ENCODE measurements at regions not wholly inside any gene's neighbourhood (a gene's known extent, or its start where the extent isn't known, plus 50 kb on each side); places are given as distances from the start of the nearest gene placed in this dataset.
"Not testable (repeated sequence)": the region's sequence is repeated elsewhere in the genome, so short reads cannot be mapped to it uniquely, and the experiment has no call there.

DNA sequence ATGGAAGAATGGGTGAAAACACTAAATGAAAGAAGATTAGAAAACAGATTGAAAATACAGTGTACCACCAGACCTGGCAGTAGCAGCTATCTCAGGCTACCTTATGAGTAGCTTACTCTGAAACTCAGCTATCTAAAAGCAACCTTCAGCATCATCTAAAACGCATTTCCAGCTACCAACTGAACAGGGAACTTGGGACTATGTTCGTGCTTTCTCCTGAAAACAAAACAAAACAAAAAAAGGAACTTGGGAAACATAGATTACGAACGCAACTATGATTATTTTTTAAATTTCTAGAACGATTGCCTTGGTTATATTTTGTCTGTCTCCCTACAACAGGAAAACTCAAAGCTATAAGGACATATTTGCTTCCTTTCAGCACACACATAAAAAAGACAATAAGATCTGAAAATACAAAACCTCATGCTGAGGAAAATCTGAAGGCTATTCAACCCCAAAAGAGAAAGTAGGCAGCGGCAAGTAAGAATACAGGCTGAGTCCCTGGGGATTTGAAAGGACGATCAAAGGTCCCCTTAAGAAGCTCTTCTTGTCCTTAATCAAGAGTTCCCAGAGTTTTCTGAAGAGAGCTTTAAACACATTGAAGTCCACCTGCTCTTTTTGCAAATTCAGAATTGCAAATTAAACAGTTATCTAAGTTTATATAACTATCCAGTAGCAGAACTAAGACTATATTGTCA, 53.4 kb downstream of the OR2K2 start:
- Histone ChIP-seq H3K9me3 (ENCODE audit: control insufficient read depth in 1 of 2, low read length in 2 of 2) (no peaks in the 10 kb centered on the region), H3K4me1 (ENCODE audit: insufficient read depth, low read length) (no peaks in the 10 kb centered on the region), H3K4me3 (ENCODE audit: low read length in 2 of 2) (no peak overlapping the region), H3K27me3 (ENCODE audit: insufficient read depth, low read length) (no peaks in the 10 kb centered on the region), H3K27ac (ENCODE audit: low read depth, low read length) (no peak overlapping the region), H3K36me3 (ENCODE audit: insufficient read depth, low read length) (no peaks in the 10 kb centered on the region)
- no peak overlapping the region for H3K4me3 Mint-ChIP-seq
- no peak overlapping the region for H3K27ac Mint-ChIP-seq
- intact Hi-C loops (cut with micrococcal nuclease): no loop called here
- ChIA-PET POLR2A (ENCODE audit: partially characterized antibody) (no interaction called here), CTCF (ENCODE audit: partially characterized antibody) (no interaction called here)
- no peak for DNase-seq
- peaks cover 0 to 5% (median 0%) of the 10 kb centered on the region in 8 donors for H3K9me3 Mint-ChIP-seq
- H3K27me3 Mint-ChIP-seq: peaks cover 12 to 13% of the 10 kb centered on the region in 2 donors
- no peaks in the 10 kb centered on the region for H3K36me3 Mint-ChIP-seq
- H3K4me1 Mint-ChIP-seq: no peaks in the 10 kb centered on the region

DNA sequence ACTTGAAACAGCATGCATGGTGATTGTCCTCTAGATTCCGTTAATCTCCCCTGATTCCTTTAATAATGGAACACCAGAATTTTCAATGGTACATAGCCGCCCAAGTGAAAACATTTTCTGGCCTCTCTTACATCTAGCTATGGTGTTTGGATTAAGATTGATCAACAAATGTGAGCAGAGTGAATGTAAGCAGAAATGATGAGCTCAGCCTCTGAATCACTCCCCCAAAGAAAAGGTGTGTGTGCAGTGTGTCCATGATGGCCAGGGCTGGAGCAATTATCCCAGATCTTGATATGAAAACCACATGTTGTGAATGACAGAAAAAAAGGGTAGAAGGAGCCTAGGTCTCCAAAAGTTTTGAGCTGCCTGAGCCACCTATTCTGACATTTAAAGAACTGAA, 55.3 kb downstream of the OR2K2 start:
- peaks cover 4 to 5% of the 10 kb centered on the region in 2 donors for H3K27me3 Mint-ChIP-seq
- POLR2A ChIA-PET (ENCODE audit: partially characterized antibody): no interaction called here

DNA sequence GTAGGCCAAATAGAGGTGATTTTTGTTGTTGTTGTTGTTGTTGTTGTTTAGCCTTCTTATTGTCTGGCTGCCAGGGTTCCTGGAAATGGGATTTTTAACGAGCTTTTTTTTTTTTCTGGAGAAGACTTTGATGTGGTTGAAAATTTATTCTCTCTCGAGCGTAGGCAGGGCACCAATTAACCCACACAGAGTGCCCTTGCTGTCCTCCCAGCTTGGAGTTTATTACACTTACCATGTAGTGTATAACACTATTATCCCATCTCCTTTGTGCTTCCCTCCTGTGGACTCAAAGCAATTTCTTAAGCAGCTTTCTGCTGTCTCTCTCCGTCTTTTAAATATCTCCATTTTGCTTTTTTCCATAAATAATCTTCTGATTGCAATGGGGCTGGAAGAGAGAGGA, 57.4 kb downstream of the OR2K2 start:
- Histone ChIP-seq H3K36me3 (ENCODE audit: insufficient read depth, low read length) (no peaks in the 10 kb centered on the region), H3K4me3 (ENCODE audit: low read length in 2 of 2) (no peak overlapping the region), H3K27me3 (ENCODE audit: insufficient read depth, low read length) (no peaks in the 10 kb centered on the region), H3K4me1 (ENCODE audit: insufficient read depth, low read length) (no peaks in the 10 kb centered on the region), H3K27ac (ENCODE audit: low read depth, low read length) (no peak overlapping the region), H3K9me3 (ENCODE audit: control insufficient read depth in 1 of 2, low read length in 2 of 2) (no peaks in the 10 kb centered on the region)
- H3K4me1 Mint-ChIP-seq: no peaks in the 10 kb centered on the region
- H3K36me3 Mint-ChIP-seq: no peaks in the 10 kb centered on the region
- no peak overlapping the region for H3K27ac Mint-ChIP-seq
- DNase-seq: no peak
- intact Hi-C loops (cut with micrococcal nuclease): no loop called here
- CTCF ChIA-PET (ENCODE audit: partially characterized antibody): no interaction called here
- H3K4me3 Mint-ChIP-seq: no peak overlapping the region
- peaks cover 0 to 2% (median 0%) of the 10 kb centered on the region in 8 donors for H3K9me3 Mint-ChIP-seq
- peaks cover 4 to 5% of the 10 kb centered on the region in 2 donors for H3K27me3 Mint-ChIP-seq
- POLR2A ChIA-PET (ENCODE audit: partially characterized antibody): no interaction called here

More for the DNA sequence above, 55.3 kb downstream of the OR2K2 start:
- Mint-ChIP-seq H3K27ac (no peak overlapping the region), H3K4me1 (no peaks in the 10 kb centered on the region), H3K36me3 (no peaks in the 10 kb centered on the region), H3K4me3 (no peak overlapping the region), H3K9me3 (peaks cover 0 to 2% (median 0%) of the 10 kb centered on the region in 8 donors)
- no peaks in the 10 kb centered on the region for H3K4me1 ChIP-seq (ENCODE audit: insufficient read depth, low read length)
- H3K4me3 ChIP-seq (ENCODE audit: low read length in 2 of 2): no peak overlapping the region
- no peaks in the 10 kb centered on the region for H3K27me3 ChIP-seq (ENCODE audit: insufficient read depth, low read length)
- no peak for DNase-seq
- H3K36me3 ChIP-seq (ENCODE audit: insufficient read depth, low read length): no peaks in the 10 kb centered on the region
- H3K9me3 ChIP-seq (ENCODE audit: control insufficient read depth in 1 of 2, low read length in 2 of 2): no peaks in the 10 kb centered on the region
- CTCF ChIA-PET (ENCODE audit: partially characterized antibody): no interaction called here
- no peak overlapping the region for H3K27ac ChIP-seq (ENCODE audit: low read depth, low read length)
- intact Hi-C loops (cut with micrococcal nuclease): no loop called here

DNA sequence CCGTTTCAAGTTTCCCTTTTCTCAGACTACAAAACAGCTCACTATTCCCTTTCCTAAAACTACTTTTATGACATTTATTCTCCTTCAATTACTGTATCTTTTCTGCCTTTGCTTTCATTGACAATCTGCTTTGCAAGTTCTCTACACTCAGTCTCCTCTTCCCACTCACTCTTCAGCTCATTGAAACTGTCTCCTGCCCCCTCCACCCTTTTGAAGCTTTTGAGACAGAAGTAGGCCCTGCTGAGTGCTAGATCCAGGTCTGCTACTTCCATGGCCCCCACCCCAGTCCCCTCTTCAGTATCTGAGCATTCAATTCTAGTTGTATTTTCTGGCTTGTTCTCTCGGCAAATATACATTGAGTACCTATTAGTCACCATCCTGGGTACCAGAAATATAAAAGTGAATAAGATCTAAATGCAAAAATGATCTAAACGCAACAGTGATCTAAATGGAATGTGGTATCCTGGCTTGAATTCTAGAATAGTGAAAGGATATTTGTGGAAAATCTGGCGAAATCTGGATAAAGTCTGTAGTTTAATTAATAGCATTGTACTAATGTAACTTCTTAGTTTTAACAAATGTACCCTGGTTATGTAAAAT, 58.4 kb downstream of the OR2K2 start:
- ChIA-PET POLR2A (ENCODE audit: partially characterized antibody) (no interaction called here), CTCF (ENCODE audit: partially characterized antibody) (no interaction called here)
- H3K27me3 ChIP-seq (ENCODE audit: insufficient read depth, low read length): no peaks in the 10 kb centered on the region
- Mint-ChIP-seq H3K27ac (no peak overlapping the region), H3K4me1 (no peaks in the 10 kb centered on the region), H3K36me3 (peaks cover 0 to under 1% of the 10 kb centered on the region in 2 donors), H3K4me3 (no peak overlapping the region), H3K27me3 (peaks cover 1 to 5% of the 10 kb centered on the region in 2 donors), H3K9me3 (peaks cover 0 to 4% (median 0%) of the 10 kb centered on the region in 8 donors)
- intact Hi-C loops (cut with micrococcal nuclease): no loop called here
- H3K9me3 ChIP-seq (ENCODE audit: control insufficient read depth in 1 of 2, low read length in 2 of 2): no peaks in the 10 kb centered on the region
- no peaks in the 10 kb centered on the region for H3K4me1 ChIP-seq (ENCODE audit: insufficient read depth, low read length)
- no peak overlapping the region for H3K4me3 ChIP-seq (ENCODE audit: low read length in 2 of 2)
- H3K27ac ChIP-seq (ENCODE audit: low read depth, low read length): no peak overlapping the region
- DNase-seq: no peak
- no peaks in the 10 kb centered on the region for H3K36me3 ChIP-seq (ENCODE audit: insufficient read depth, low read length)

DNA sequence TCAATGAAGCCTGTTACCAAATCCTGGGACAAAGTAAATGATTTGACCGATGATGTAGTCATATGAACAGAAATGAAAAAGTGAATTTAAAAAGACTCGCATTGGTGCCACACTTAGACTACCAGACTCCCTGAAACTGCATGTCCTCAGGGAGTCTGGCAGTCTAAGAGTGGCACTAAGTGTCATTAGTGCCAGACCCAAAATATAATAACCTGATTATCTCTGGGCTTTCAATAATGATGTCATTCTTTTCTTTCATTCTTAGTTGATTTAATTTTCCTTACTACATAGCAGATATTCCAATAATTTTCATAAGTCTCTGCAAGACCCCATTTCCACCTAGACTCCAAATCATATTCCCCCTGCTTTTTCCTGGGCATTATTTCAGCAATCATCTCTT, 59.0 kb downstream of the OR2K2 start:
- intact Hi-C loops (cut with micrococcal nuclease): no loop called here

DNA sequence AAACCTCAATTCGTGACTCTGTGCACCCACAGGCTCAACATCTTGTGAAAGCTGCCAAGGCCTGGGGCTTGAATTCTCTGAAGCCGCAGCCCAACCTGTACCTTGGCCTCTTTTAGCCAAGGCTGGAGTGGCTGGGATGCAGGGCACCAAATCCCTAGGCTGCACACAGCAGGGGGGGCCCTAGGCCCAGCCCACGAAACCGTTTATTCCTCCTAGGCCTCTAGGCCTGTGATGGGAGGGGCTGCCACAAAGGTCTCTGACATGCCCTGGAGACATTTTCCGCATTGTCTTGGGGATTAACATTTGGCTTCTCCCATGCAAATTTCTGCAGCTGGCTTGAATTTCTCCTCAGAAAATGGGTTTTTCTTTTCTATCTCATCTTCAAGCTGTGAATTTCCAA, 64.0 kb downstream of the OR2K2 start:
- H3K36me3 Mint-ChIP-seq; H3K27ac Mint-ChIP-seq; H3K4me3 Mint-ChIP-seq; H3K27me3 ChIP-seq (ENCODE audit: insufficient read depth, low read length); H3K9me3 ChIP-seq (ENCODE audit: control insufficient read depth in 1 of 2, low read length in 2 of 2); H3K4me1 ChIP-seq (ENCODE audit: insufficient read depth, low read length); H3K4me3 ChIP-seq (ENCODE audit: low read length in 2 of 2); H3K4me1 Mint-ChIP-seq; intact Hi-C loops (cut with micrococcal nuclease); DNase-seq; H3K36me3 ChIP-seq (ENCODE audit: insufficient read depth, low read length); CTCF ChIA-PET (ENCODE audit: partially characterized antibody); POLR2A ChIA-PET (ENCODE audit: partially characterized antibody); H3K27me3 Mint-ChIP-seq; H3K27ac ChIP-seq (ENCODE audit: low read depth, low read length): not testable (repeated sequence)
- H3K9me3 Mint-ChIP-seq: peaks cover 0 to 18% (median 6%) of the 10 kb centered on the region in 8 donors

More for the DNA sequence above, 59.0 kb downstream of the OR2K2 start:
- Mint-ChIP-seq H3K36me3 (peaks cover 0 to 3% of the 10 kb centered on the region in 2 donors), H3K4me1 (no peaks in the 10 kb centered on the region), H3K4me3 (no peak overlapping the region), H3K9me3 (peaks cover 0 to 8% (median 2%) of the 10 kb centered on the region in 8 donors), H3K27me3 (peaks cover 1 to 5% of the 10 kb centered on the region in 2 donors), H3K27ac (no peak overlapping the region)
- H3K36me3 ChIP-seq (ENCODE audit: insufficient read depth, low read length): no peaks in the 10 kb centered on the region
- no peaks in the 10 kb centered on the region for H3K9me3 ChIP-seq (ENCODE audit: control insufficient read depth in 1 of 2, low read length in 2 of 2)
- no peak for DNase-seq
- H3K4me3 ChIP-seq (ENCODE audit: low read length in 2 of 2): no peak overlapping the region
- no peak overlapping the region for H3K27ac ChIP-seq (ENCODE audit: low read depth, low read length)
- ChIA-PET POLR2A (ENCODE audit: partially characterized antibody) (no interaction called here), CTCF (ENCODE audit: partially characterized antibody) (no interaction called here)
- H3K4me1 ChIP-seq (ENCODE audit: insufficient read depth, low read length): no peaks in the 10 kb centered on the region
- no peaks in the 10 kb centered on the region for H3K27me3 ChIP-seq (ENCODE audit: insufficient read depth, low read length)

DNA sequence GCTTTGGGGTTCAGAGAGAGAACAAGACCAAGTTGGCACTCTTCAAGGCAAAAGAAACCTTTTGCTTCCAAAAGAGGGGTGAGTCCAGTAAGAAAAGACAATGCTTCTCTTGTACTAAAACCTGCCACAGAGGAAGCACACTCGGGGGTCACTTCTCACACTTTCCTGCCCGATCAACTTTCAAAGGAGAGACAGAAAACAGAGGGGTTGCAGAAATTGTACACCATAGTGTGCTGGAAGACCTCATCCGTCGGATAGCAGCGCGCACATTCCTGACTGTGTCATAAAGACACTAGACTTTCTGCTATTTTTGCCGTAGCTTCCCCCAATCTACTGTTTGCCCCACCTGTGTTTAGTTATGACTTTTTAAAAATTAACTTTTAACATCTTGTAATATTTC, 66.9 kb downstream of the OR2K2 start:
- Mint-ChIP-seq H3K27me3 (peaks cover 1 to 3% of the 10 kb centered on the region in 2 donors), H3K9me3 (peaks cover 0 to 18% (median 6%) of the 10 kb centered on the region in 8 donors), H3K27ac (no peak overlapping the region), H3K36me3 (peaks cover 0 to 3% of the 10 kb centered on the region in 2 donors), H3K4me1 (no peaks in the 10 kb centered on the region), H3K4me3 (no peak overlapping the region)
- no peak overlapping the region for H3K27ac ChIP-seq (ENCODE audit: low read depth, low read length)
- ChIA-PET POLR2A (ENCODE audit: partially characterized antibody) (no interaction called here), CTCF (ENCODE audit: partially characterized antibody) (no interaction called here)
- H3K9me3 ChIP-seq (ENCODE audit: control insufficient read depth in 1 of 2, low read length in 2 of 2): no peaks in the 10 kb centered on the region
- H3K36me3 ChIP-seq (ENCODE audit: insufficient read depth, low read length): no peaks in the 10 kb centered on the region
- H3K4me3 ChIP-seq (ENCODE audit: low read length in 2 of 2): no peak overlapping the region
- H3K27me3 ChIP-seq (ENCODE audit: insufficient read depth, low read length): no peaks in the 10 kb centered on the region
- intact Hi-C loops (cut with micrococcal nuclease): no loop called here
- DNase-seq: no peak
- no peaks in the 10 kb centered on the region for H3K4me1 ChIP-seq (ENCODE audit: insufficient read depth, low read length)
